HCEC 1CT (cell line): ENCODE measurements at regions not wholly inside any gene's neighbourhood (a gene's known extent, or its start where the extent isn't known, plus 50 kb on each side); places are given as distances from the start of the nearest gene placed in this dataset.

ENCODE experiments used
- DNase-seq: peaks from one replicate; pipeline ENCODE4 v3.0.0-alpha.2; 2017

DNA sequence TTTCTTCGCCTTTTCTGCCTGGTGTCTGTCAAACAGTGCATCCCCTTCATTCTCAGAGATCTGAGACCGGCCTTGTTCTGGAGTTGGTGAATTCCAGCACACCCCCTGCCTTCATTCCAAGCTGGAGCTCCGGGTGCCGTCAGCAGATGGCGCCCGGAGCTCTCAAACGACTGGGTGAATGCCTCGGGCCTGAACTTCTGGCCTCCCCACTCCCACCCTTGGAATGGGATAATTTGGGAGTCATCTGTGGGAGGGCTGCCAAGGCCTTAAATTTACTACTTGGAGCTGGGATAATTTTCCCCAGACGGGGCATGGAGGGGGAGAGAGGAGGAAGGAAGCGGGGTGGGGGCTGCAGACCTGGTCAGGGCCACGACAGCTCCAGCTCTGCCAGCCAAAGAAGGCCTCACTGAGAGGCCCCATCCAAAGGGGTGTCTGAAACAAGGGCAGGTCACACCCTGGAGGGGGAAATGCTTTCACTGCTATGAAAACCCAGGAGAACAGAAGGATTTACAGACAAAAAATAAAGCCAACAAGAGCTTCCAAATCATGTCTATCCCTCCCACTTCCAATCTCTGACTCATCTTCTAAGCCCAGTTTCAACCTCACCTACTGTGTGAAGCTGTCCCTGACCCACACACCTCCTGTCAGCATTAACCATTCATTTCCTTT, 187.9 kb downstream of the OPA1 start:
- peak; percentile 40 for DNase-seq

DNA sequence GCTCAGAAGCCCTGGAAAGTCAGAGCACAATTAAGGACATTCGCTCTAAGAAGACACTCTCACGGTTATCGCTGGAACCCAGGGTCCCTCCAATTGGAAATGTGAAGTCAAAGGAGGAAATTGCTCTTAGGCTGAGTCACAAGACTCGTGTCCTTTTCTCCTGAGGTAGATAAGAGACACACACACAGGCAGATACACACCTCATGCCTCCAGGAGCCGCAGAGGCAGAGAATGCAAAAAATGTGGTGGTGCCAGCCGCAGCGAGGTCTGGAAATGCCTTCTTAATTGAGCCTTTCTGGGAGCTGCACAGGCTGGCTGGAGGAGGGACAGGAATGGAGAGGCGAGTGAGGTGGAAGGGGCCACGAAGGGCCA, 189.3 kb downstream of the OPA1 start:
- DNase-seq = no peak

DNA sequence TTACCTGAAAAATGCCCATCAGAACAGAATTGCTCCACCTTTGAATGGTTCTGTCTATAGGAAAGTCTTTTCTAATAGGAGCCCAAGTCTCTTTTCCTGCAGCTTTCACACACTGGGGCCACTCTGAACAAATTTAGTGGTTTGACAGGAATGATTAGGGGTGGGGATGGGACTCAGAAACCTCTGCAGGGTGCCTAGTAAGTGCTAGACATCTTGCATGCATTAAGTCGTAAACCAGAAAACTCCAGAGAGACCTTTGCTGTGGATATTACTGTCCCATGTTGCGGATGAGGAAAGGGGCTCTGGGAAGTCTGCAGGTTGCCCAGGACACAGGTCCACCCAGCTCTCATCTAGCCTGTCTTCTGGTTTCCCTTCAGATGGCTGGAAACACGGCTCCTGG, 189.7 kb downstream of the OPA1 start:
- DNase-seq = no peak

DNA sequence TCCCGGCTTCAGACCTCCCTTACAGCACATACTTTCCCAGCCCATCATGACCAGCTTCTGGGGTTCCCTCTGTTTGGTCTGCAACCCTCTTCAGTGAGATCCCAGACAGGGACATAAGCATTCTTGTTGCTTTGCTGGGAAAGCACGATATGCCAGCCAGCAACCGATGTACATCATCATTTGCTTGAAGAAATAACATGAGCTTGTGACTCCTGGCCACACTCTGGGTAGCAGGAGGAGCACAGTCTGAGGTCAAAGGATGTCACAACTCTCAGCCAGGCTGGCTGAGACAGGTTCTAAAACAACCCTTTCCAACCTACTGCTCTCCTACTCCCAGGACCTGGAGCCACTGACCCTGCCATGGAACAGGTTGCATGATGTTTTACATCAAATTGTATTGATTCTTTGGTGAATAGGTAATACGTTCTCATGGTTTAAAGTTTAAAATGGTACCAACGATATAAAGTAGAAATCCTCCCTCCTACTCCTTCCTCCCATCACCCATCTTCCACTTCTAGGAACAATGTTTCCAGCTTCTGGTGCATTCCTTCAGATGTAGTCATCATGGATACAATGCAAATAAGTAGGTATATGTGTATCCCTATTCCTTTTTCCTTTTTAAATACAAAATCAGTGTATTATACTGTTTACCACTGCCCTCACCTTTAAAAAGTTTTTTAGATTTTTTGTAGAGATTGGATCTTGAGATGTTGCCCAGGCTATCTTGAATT, 190.3 kb downstream of the OPA1 start:
- DNase-seq = no peak

DNA sequence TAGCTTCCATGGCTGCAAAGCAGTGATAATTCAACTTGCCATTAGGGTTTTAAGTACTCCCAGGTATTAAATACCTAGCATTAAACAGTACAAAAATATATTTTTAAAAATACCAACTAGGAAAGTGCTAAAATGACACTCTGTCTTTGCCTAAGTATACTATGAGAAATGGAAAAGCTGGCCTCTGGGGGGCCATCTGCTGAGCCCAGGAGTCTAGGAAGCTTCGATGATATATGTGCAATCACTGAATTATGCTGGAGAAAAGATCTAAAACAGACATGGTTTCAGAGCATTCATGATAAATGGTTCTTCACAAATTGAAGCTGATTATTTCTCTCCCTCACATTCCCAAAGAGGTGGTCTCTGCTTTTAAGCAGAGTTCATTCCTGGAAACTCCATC, 191.8 kb downstream of the OPA1 start:
- DNase-seq = no peak

DNA sequence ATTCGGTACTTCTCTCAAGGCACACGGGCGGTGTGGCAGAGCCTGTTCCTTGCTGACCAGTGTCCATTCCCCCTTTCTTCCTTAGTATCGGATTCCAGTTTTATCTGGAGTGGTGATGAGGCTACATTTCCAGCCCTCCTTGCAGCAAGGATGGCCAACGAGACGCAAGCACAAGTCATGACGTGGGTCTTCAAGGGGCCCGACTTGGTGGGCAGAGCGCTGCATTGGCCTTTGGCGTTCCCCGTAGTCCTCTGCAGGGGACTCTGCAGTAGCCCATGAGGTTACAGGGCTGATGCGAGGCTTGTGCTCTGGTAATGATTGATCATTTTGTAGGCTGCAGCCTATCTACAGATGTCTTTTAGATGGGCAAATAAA, 194.5 kb downstream of the OPA1 start:
- no peak for DNase-seq

DNA sequence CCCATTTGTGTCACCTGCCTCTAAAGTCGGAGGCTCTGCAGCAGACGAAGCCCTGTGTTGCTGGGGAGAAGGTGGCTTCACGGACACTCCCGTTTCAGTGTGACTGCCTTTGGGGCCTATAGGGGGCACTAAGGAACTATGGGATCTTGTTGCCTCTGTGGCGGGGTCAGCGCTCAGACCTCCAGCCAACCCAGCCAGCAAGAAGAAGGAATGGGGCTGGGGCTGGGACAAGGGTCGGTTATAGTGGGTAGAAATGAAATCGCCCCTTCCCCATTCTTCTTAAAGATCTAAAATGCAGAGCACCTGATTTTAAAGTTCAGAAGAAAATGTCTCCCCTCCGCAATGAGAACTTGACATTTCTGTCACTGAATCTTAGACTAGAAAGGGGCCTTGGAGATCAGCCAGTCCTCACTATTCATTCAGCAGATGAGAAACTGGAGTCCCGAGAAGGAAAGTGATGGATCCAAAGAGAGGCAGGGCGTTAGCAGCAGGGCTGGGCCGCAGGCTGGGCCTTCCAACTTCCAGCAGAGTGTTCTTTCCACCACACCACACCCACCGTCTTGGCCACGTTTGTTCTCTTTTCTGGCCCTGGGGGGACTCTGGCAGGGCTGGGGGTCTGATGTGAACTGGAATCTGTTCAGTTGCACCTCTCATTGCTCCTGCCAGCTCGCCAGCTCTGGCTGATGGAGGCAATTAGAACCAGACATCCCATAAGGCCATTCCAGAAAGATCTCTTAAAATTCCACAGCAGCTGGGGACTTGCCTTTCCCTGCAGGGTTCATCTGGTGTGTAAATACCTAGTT, 195.4 kb downstream of the OPA1 start:
- peak; percentile 38 for DNase-seq

DNA sequence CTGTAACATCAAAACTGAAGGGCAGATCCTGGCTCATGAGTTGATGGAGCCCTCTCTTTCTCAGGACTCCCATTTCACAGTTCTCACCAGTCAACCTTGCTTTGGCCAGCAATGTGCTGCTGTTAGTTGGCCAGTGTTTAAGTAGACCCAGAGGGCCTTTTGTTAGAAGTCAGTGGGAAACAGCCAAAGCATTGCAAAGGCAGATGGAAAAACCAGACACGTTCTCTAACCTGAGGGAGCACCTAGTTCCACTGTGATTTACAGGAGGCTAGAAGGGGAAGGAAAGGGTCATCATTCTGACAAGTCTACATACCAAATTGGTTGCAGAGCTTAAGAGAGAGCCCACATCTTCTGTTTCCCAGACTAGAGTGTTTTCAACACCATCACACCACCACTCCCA, 196.4 kb downstream of the OPA1 start:
- no peak for DNase-seq

DNA sequence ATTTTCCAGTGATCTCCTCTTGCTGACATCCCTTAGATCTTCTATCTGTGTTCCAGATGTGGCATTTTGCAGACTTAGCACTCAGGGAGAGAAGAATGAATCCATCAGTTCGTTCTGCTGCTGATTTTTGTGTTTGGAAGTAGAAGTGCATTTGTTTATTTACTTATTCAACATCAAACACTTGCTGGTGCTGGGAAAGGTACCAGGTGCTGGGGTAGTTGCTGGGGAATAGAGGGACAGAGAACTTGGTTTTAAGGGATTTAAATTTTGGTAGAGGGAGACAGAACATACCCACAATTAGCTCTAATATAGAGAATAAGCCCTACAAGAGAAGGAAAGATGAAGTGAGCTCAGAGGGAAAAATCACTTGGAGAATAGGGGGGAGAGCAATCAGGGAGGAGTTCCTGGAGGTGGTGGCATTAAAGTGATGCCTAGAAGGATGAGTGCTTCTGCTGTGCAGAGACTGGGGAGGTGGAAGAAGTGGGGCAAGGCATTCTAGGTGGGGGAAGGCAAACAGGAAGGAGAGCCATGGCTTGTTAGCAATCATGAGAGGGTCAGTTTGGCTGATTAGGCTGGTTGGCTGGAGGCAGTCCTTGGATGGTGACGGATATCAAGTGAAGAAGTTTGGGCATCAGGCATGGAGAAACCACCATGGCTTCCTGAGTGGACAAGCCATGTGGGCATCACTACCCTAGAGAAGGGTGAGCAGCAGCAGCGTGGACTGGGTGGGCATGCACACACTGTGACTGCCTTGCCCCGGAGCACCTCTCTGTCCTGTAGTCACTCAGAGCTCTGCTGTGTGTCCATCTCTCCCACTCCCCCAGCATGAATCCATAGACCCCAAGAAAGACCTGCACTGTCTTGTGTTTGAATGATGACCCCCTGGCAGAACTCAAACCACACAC, 197.3 kb downstream of the OPA1 start:
- no peak for DNase-seq

DNA sequence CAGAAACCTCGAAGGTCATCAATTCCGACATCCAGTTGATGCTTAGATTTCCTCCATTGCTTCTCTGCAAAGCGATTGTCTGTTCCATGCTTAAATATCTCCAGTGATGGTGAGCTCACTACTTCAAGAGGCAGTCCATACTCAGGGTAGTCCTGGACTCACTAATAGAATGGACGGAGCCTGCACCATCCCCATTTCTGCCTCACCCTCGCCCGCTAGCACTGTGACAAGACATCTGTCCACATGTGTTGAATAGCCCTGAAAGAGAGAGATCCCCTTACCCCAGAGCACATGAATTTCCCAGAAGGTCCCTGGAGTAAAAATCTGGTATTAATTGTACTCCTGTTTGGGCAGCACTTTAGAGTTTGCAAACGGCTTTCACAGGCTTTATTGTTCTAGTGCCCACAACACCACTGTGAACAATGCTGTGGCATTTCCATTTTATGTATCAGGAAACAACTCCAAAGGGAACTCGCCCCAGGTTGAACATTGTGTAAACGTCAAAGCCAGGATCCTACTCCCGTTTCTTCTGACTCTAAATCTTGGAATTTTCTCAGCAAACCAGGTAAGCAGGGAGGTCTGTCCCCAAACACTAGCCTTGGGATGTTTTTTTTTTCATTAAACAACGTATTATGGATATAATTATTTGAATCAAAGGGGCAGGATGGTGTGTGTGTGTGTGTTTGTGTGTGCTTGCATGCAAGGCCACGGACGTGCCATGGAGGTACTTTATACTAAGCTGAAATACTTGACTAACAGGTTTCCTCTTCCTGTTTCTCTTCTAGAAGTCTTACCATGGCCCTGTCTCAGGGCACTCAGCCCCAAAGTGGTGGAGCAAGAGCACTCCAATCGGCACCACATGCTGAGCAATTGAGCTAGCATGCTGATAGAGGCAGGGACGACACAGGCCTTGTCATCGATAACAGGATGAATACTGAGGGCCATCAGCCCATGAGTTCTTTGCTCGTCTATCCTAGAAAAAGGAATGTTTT, 198.3 kb downstream of the OPA1 start:
- DNase-seq = no peak

DNA sequence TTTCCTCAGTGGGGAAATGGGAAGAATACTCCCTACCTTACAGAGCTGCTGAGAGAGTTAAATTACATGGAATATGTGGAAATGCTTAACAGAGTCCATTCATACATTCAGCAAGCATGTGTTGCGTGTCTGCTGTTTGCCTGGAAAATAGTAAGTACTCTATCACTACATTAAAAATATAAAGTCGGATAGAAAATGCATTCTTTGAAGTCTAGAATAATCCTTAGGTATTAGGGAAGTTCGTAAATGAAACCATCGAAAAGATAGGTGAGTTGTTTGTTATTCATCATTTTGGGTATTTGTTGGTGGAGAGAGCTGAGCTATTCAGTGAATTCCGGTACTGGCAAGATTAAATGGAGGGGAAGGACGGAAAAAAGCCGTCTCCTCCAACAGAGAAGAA, 200.1 kb downstream of the OPA1 start:
- no peak for DNase-seq

DNA sequence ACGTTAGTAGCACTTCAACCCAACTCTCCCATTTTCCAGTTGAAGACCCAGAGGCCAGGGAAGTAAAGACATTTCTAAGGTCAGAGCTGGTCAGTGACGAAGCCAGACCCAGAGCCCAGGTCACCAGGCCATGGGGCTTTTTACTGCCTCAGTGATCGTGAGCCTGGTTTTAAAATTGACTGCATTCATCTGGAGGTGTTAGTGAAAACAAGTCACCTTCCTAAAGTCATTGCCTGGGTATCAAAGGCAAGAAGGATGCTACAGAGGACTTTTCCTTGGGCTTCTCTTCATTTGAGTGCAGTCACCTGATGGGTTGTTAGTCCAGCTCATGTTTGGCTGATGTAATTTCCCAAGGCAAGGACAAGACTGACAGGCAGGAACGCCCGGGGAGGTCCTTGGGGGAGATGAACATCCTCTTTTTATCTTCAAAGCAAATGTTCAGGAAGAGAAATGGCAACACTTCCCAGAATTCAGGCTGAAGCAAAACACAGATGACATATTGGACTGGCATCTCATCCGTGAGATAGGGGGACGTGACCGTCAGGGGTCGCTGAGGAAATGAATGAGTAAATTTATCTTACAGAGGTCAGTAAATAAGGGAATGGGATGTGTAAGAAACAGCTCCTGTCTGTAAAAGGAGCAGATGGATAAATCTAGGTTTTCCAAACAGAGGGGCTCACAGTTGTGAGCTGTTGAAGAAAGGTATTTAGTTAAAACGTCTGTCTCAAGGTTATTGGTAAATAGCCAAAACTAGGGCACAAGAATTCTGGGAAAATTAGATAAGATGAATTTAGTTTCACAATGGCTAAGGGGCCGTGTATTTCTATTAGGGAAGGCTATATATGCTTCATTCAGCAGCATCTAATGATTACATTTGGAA, 201.2 kb downstream of the OPA1 start:
- DNase-seq = no peak

DNA sequence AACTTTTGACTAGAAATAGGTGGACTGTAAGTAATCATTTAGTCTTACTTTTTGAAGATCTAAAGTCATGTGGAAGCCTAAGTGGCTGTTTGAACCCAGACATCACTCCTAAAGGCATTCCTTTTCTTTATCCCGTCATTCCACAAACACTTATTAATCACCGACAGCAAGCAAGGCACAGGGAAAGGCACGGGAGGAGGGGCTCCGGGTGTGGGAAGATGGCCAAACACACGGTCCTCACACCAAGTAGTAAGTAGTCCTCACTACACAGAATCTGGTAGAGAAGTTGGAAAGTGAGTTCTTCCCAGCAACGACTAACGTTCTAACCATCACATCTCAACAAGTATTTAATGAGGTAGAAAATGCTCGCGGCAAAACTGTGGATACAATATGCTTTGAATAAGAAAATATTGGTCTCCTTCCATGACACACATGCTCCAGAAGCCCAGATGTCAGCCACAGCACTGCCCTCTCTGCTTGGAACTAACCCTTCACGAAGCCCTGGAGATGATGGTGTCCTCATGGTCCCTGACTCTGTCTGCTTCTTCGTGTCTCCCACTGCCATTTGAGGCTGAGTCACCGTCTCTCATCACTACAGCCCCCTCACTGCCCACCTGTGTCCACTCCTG, 202.2 kb downstream of the OPA1 start:
- no peak for DNase-seq

DNA sequence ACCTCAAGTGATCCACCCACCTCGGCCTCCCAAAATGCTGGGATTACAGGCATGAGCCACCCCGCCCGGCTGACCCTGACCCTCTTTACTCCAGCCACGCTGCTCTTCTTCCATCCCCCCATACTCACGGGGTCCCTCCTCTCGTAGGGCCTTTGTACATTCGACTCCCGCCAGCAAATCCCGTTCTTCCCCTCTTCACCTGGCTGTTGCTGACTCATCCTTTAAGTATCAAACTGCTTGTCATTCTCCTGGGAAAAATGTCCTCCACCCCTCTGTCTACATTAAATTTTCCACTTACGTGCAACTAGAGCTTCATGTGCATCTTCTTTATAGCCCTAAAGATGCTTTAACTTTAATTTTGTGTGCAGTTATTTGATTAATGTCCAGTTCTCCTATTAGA, 203.1 kb downstream of the OPA1 start:
- no peak for DNase-seq

DNA sequence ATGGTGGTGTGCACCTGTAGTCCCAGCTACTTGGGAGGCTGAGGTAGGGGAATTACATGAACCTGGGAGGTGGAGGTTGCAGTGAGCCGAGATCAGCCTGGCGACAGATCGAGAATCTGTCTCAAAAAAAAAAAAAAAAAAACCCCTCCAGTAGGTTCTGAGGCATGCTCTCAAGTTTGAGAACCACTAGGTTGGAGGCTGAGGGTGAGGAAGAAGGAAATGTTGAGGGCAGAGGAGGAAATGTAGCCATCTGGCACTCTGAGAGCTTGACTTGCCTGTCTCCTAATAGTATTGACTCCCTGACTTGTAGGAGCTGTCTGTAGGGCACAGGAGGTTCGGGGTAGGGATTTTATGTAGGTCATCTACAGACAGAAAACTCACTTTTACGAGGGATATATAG, 204.6 kb downstream of the OPA1 start:
- no peak for DNase-seq

DNA sequence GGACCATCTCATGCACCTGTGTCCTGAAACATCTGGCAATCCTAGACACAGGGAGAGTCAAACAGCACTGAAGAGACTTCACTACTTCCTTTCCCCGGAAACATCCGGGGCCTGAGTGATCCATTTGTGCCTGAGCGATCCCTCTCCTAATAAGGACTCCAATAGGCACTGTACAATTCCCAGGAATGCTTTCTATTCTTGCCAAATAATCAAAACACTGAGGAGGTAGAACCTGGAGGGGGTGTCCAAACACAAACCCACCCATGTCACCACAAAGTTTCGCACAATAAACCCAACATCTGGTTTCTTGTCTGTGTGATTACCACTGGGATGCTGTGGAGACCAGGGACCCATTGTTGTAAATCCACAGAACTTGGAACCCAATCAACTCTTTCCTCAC, 205.0 kb downstream of the OPA1 start:
- DNase-seq = no peak

DNA sequence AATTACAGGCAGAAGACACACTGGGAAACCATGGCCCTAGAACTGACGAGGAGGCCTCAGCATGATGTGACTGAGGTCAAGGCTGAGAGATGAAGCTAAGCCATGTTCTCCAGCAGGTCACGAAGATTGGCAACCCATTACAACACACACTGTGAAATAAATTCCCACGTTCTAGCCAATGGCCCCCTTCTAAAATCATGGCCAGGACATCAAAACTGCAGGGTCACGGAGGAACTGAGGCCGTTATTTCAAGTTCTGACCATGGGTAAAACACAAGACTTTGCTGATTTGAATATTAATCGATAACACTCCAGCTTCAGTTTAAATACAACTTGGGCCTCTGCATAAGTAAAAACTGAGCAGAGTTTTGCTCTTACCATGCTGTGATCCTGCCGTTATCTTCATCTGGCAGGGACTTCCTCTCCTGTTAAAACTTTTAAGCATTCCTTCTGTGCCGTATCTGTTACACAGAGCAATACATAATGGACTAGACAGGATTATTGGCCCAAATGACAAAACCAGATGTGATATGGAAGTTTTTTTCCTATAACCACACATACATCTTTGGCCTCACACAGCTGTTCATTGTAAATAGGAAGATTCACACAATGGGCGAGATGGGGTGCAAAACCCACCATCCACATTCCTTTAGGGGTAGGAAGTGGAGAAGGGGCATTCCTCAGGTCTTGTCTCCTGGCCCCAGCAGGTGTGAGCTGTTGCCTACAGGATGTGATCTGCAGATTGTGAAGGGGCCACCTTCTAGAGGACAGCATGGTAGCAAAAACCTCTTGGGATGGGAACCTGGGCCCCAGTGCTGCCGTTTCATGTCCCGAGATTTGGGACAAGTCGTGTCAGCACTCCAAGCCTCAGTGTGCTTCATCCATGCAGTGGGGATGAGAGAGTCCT, 207.4 kb downstream of the OPA1 start:
- DNase-seq = no peak

DNA sequence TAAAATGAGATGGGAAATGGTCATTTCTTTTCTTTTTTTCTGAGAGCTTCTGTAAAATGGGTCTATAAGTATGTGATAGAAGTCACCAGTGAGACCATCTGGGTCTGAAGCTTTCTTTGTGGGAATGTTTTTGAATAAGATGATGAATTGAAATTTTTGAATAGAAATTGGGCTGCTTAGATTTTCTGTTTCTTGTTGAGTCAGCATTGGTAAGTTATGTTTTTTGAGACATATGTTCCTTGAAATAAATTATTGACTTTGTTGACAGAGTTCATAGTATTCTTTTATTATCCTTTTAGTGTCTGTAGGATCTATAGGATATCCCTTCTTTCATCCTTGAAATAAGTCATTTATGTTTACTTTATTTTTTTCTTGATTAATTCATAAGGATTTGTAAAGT, 208.1 kb downstream of the OPA1 start:
- DNase-seq = no peak

DNA sequence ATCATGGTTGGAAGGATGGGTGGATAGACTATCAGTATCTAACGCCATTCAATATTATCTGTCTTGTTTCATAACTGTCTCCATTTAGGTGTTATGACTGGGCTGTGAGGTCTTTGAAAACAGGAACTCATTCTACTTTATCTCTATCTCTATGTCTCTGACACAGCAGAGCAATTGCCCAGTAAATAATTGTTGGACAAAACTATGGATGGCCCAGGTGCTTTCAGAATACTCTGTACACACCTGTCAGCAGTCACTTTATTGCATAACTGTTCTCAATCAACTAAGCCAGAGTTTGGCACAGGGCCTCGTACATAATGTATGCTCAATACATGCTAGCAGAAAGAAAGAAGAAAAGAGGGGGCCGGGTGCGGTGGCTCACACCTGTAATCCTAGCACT, 210.3 kb downstream of the OPA1 start:
- DNase-seq = no peak
